ENCODE measurements at regions not wholly inside any gene's neighbourhood (a gene's known extent, or its start where the extent isn't known, plus 50 kb on each side); places are given as distances from the start of the nearest gene placed in this dataset.

- in situ Hi-C loops (cut with HindIII; ENCODE audit: low sequenced_read_pairs): no loop called here
- TF ChIP-seq CTCF (IDR thresholded peaks at IDR 0.05; ENCODE audit: low read depth, low read length): no peak
- no peak for DNase-seq (ENCODE audit: low read depth, low spot score)
- H3K4me3 ChIP-seq (ENCODE audit: low read depth, low read length): no peak overlapping the region
These were observed 231.3 kb upstream of the MARCKS start for GRCh38 chr6:113625850-113626249.

DNA sequence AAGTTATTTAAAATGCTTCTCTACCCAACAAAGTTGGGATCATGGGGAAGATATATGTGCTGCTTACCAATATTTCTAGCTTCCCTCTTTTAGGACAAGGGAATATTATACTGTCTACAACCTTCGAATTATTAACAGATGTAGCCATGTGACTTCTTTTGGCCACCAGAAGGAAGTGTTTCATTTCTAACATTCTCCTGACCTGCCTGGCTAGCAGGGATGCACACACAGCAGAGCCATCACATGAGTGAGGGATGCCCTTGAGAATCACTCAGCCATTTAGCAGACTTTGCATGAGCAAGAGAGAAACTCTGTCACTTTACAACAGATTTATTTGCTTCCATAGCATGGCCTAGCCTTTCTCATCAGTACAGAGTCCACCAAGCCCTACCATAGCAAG, 230.7 kb upstream of the MARCKS start:
- no peak overlapping the region for H3K4me3 ChIP-seq (ENCODE audit: low read depth, low read length)
- no peak for TF ChIP-seq CTCF (IDR thresholded peaks at IDR 0.05; ENCODE audit: low read depth, low read length)
- in situ Hi-C loops (cut with HindIII; ENCODE audit: low sequenced_read_pairs): no loop called here
- DNase-seq (ENCODE audit: low read depth, low spot score): no peak

DNA sequence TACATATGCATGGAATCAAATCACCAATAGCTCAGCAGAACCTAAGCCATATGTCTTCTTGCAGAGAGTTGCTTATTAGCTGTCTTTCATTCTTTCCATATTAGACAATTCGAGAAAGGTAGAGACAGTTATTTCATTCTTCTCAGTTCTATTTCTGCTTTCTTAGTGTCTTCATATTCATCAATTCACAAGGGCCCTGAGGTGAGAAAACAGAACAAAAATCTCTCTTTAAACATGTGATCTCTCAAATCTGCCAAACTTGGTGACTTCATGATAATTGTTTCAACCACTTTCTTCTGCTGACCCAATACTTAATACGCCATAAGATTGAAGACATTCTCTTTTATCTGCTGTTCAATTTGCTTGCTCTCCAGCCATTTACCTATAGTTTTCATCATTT, 229.7 kb upstream of the MARCKS start:
- no peak overlapping the region for H3K4me3 ChIP-seq (ENCODE audit: low read depth, low read length)
- TF ChIP-seq CTCF (IDR thresholded peaks at IDR 0.05; ENCODE audit: low read depth, low read length): no peak
- no peak for DNase-seq (ENCODE audit: low read depth, low spot score)
- in situ Hi-C loops (cut with HindIII; ENCODE audit: low sequenced_read_pairs): no loop called here

DNA sequence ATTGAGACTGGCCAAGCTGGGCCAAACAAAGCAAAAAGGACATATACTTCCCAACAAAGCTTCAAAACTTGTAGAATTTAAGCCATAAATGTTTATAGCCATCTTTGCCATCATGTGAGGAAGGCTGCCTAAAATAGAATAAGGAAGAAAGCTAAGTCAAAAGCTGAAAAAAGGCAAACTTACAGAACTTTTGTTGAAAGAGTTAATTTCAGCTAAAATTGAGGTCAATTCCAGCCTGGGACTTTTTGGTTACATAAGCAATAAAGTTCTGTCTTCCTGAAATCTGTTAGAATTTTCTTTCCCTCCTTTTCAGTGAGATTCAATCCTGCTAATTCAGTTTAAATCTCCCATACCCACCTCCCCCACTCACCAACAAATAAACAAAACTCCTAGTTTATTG, 227.9 kb upstream of the MARCKS start:
- no peak for DNase-seq (ENCODE audit: low read depth, low spot score)
- TF ChIP-seq CTCF (IDR thresholded peaks at IDR 0.05; ENCODE audit: low read depth, low read length): no peak
- in situ Hi-C loops (cut with HindIII; ENCODE audit: low sequenced_read_pairs): no loop called here
- no peak overlapping the region for H3K4me3 ChIP-seq (ENCODE audit: low read depth, low read length)

DNA sequence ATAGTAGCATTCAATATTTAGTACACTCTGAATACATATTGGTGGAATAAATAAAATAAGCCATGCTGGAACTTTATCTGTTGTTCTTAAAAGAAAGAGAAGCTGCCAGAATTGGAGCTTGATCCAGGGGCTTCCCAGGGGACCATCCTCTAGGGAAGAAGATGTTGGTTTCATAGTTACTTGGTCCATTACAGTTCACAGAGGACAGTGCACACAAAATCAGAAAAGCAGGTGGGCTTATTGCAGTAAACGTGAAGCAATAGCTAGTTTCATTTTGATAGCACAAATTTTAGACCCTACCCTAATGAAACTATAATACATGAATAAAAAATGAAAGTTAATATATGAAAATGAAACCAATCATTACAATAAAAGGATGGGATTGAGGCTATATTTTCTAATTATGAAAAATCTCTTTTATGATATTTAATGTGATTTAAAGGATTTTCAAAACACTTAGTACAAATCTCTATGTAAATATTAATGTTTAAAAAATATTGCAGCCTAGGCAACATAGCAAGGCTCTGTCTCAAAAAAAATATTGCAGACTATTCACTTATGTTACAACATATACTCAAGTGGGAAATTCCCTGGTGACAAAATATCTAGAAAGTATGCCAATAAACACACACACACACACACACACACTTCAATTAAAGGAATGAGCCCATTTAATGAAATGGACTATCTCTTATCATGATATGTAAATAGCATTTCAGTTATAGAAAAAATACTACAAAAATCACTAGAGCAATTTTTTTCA, 227.0 kb upstream of the MARCKS start:
- no peak overlapping the region for H3K4me3 ChIP-seq (ENCODE audit: low read depth, low read length)
- no peak for DNase-seq (ENCODE audit: low read depth, low spot score)
- in situ Hi-C loops (cut with HindIII; ENCODE audit: low sequenced_read_pairs): no loop called here
- TF ChIP-seq CTCF (IDR thresholded peaks at IDR 0.05; ENCODE audit: low read depth, low read length): no peak

- TF ChIP-seq CTCF (IDR thresholded peaks at IDR 0.05; ENCODE audit: low read depth, low read length): no peak
- in situ Hi-C loops (cut with HindIII; ENCODE audit: low sequenced_read_pairs): no loop called here
These were observed 226.2 kb upstream of the MARCKS start for GRCh38 chr6:113630738-113631535.

More at GRCh38 chr6:113630738-113631535, 226.2 kb upstream of the MARCKS start:
- H3K4me3 ChIP-seq (ENCODE audit: low read depth, low read length): no peak overlapping the region
- peak; percentile 56 for DNase-seq (ENCODE audit: low read depth, low spot score)

Measured in astrocyte of the spinal cord (primary cell).